ENCODE measurements at regions not wholly inside any gene's neighbourhood (a gene's known extent, or its start where the extent isn't known, plus 50 kb on each side); places are given as distances from the start of the nearest gene placed in this dataset.
A peak's percentile ranks its signal among the peaks of the same experiment; 100 is the strongest.
"Not testable (repeated sequence)": the region's sequence is repeated elsewhere in the genome, so short reads cannot be mapped to it uniquely, and the experiment has no call there.

DNA sequence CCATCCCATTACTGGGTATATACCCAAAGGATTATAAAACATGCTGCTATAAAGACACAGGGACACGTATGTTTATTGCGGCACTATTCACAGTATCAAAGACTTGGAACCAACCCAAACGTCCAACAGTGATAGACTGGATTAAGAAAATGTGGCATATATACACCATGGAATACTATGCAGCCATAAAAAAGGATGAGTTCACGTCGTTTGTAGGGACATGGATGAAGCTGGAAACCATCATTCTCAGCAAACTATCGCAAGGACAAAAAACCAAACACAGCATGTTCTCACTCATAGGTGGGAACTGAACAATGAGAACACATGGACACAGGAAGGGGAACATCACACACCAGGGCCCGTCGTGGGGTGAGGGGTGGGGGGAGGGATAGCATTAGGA, 106.1 kb downstream of the CHD1L start:
- not testable (repeated sequence) for DNase-seq

DNA sequence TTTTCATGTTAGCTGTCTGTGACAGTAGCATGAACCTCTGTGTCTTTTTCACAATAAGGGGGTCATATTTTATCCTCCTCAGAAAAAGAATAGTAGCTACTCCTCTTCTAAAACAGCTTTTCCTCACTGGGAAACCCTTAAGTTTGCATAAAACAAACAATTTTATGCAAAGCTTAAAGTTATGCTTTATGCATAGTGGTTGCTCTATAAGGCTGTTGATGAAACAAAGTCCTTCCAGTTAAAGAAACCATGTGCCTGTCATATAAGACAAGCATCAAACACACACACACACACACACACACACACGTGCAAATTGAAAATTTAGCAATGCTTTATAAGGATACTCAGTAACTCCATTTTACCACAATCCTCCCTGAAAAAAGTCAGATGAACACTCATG, 107.0 kb downstream of the CHD1L start:
- DNase-seq, result no peak

DNA sequence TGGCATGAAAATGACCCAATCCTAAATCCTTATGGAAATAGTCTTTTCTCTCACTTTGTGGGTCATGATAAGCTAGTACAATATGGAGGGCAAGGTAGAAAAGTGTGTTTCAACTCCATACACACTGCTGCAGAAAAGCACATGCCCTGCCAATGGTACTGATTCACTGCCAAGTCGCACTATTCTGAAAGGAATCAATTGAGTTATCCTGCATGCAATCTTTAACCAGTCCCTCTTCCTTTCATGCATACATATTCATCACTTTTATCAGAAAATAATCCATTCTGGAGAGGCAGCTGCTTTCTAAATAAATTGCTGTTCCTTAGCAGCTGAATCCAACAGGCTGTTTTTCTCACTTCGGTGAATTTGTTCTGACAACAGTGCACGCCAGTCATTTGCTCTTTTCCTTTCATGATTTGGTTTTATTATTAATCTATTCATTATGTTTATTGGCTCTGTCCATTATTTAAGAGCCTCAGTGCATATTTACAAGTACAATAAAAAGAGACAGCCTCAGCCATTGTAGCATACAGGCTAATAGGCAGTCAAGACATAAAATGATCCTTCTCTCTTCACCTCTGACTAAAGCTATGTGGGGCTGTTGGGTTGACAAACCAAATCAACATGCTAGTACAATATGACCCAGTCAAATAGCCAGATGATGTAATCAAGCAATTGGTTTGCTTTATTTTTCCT, 108.8 kb downstream of the CHD1L start:
- no peak for DNase-seq

DNA sequence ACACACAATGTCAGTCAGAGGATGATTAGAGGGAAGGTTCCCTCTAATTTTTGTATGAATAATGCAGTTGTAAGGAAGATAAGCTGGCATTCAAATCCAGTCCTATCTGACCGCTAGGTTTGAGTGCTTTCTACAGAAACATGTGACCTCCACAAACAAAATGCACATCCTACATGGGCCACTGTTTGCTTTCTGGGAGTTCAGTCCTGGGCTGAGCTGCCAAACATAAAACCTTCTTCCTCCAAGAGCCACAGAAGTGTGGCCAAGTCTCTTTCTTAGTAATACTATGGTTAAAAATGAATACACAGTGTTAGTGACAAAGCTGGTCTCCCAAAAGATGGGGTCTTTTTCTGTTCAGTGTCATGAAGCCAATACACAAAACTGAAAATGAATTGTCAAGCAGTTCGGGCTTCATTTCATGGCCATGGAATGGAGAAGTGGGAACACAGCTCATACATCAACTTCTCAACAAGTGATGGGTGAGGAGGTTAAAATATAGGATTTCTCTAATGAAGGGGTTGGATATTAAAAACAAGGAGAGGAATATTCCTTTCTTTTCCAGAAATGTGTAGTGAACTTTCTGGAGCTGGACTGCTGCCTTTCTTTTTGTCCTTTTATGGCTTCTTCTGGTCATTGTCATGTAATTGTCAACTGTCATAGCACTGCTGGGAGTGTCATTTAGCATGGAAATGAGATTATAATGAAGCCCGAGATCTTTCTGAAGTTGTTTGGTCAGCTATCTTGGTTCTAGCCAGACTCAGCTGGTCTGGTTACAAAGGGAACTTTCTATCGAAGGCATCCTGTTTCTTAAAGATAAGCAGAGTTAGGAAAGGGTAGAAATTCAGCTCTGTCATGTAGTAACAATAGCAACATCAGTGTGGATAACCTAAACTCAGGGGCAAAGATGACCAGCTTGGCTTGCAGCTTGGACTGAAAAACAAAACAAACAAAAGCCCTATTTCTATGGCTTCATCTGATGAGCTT, 135.1 kb downstream of the CHD1L start:
- DNase-seq, result no peak

DNA sequence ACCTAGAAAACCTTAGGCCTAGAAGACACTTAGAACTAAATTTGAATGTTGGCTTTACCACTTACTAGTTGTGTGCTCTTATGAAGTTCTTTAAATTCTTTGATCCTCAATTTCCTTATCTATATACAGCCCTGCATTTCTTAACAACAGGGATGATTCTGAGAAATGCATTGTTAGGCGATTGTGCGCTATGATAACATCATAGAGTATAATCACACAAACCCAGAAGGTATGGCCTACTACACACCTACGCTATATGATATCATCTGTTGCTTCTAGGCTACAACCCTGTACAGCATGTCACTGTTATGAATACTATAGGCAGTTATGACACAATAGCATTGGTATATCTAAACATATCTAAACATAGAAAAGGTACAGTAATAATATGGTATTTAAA, 137.4 kb downstream of the CHD1L start:
- DNase-seq, result no peak

DNA sequence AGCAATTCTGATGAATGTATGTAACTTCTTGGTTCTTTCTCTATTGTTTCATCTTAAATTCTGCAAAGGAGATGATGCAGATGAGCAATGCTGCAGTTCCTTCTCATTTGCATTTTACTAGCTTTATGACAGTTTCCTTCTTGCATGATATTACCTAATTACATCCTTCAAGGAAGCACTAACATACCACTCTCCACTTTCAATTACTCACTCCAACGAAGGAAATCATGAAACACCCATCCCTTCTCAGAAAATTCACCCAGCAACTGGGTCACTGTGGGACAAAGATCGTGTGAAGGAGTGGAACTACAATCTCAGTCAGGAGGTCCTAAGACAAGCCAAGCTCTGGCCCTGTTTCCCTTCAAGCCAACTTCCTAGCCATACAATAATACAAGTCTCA, 142.3 kb downstream of the CHD1L start:
- DNase-seq, result no peak

DNA sequence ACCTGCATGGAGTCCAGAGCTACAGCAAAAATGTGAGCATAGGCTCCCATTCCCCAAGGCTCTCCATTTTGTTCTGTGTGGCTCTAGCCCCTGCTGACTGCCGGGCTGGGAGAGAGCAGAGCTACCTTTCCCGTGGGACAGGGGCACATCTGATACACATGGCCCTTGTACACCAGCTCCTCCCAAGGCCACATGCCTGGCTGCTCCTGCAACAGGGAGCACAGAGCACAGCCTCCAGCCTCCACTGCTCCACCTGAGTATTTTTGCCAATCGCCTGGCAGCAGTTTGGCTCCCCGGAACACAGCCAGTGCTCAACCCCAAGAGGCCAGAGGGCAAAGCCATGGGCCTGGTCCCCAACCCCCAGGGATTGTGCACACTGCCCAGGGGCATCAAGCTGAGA, 146.5 kb downstream of the CHD1L start:
- DNase-seq, result no peak

DNA sequence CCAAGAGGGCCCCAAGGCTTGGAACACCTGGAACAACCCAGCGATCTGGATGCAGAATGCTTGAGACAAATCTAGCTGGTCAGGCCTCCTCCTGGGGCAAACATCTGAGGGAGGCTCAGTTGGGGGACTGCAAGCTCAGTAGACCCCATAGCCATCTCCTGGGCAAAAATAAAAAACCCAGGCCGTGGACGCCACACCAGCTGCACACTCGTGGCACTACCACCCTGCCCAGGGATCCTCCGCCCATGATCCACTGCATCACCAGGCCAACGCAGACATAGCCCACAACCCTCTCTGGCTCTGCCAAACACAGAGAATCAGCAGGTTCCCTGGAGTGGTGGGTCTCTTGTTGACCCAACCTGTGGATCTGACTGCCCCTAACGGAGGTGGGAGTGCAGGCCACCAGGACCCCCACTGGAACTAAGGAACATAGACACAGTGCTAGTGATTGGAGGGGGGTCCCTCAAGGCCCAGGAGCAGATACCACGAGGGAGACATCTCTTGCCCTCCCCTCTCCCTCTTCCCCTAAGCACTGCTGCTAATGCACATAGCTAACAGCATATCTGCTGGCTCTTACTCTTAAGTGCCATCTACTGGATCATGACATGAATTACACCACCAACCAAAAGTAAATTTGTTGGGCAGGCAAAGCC, 147.2 kb downstream of the CHD1L start:
- peak in 1 of 5 donors; percentile 25 for DNase-seq

DNA sequence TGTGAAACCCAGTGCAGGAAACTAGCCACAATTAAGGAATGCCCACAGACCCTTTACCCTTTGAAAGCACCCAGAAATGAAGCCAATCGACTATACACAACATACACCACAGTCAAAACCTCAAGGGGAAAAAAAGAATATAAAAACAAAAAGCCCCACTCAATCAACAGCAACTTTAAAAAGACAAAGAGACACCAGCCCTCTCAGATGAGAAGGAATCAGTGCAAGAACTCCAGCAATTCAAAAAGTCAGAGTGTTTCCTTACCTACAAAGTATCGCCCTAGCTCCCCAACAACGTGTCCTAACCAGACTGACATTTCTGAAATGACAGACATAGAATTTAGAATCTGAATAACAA, 147.7 kb downstream of the CHD1L start:
- DNase-seq, result no peak

DNA sequence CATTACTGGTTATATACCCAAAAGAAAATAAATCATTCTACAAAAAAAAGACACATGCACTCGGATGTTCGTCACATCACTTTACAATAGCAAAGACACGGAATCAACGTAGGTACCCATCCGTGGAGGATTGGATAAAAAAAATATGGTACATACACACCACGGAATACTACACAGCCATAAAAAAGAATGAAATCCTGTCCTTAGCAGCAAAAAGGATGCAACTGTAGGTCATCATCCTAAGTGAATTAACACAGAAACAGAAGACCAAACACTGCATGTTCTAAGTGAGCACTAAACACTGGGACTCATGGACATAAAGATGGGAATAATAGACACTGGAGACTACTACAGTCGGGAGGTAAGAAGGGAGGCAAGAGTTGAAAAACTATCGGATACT, 148.6 kb downstream of the CHD1L start:
- DNase-seq, result no peak

DNA sequence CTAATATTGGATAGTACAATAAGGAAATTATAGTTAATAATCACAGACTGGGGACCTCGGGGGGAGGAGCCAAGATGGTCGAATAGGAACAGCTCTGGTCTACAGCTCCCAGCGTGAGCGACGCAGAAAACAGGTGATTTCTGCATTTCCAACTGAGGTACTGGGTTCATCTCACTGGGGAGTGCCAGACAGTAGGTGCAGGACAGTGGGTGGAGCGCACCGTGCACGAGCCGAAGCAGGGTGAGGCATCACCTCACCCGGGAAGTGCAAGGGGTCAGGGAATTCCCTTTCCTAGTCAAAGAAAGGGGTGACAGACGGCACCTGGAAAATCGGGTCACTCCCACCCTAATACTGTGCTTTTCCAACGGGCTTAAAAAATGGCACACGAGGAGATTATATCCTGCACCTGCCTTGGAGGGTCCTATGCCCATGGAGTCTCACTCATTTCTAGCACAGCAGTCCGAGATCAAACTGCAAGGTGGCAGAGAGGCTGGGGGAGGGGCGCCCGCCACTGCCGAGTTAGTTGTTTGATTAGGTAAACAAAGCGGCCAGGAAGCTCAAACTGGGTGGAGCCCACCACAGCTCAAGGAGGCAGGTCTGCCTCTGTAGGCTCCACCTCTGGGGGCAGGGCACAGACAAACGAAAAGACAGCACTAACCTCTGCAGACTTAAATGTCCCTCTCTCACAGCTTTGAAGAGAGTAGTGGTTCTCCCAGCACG, 138.8 kb upstream of the BCL9 start:
- DNase-seq, result not testable (repeated sequence)

DNA sequence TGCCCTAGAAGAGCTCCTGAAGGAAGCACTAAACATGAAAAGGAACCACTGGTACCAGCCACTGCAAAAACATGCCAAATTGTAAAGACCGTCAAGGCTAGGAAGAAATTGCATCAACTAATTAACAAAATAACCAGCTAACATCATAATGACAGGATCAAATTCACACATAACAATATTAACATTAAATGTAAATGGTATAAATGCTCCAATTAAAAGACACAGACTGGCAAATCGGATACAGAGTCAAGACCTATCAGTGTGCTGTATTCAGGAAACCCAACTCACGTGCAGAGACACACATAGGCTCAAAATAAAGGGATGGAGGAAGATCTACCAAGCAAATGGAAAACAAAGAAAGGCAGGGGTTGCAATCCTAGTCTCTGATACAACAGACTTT, 137.0 kb upstream of the BCL9 start:
- DNase-seq, result not testable (repeated sequence)

DNA sequence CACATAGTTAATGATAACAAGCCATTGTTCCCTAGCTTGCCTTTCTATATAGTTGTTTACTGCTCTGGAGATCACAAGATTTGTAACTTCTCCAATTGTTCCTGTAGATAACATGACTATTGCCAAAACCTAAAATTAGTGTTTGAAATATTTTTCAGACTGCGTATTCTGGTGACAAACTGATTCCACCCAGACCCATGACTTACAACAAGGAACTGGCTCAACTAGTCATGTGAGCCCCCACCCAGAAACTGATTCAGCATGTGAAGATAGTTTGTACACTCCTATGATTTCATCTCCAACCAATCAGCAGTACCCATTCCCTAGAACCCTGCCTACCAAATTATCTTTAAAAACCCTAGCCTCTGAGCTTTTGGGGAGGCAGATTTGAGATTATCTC, 131.4 kb upstream of the BCL9 start:
- no peak for DNase-seq

DNA sequence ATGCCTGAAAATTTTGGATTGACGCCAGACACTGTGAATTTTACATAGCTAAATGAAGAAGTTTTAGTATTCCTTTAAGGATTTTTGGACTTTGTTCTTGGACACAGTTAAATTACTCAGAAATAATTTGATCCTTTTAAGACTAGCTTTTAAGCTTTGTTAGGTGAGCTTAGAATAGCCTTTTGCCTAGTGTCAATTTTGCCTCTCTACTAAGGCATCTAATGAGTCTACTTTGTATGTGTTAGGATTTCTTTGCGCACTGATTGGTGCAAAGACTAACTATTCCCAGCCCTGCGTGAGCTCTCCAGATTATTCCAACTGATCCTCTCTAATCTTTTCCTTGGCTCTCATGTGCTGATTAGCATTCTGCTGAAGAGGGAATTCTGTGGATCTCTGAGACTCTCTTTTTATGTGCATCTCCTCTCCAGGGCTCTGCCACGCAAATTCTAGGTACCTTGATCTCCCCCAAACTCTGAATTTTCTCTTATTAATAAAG, 128.1 kb upstream of the BCL9 start:
- DNase-seq, result no peak

DNA sequence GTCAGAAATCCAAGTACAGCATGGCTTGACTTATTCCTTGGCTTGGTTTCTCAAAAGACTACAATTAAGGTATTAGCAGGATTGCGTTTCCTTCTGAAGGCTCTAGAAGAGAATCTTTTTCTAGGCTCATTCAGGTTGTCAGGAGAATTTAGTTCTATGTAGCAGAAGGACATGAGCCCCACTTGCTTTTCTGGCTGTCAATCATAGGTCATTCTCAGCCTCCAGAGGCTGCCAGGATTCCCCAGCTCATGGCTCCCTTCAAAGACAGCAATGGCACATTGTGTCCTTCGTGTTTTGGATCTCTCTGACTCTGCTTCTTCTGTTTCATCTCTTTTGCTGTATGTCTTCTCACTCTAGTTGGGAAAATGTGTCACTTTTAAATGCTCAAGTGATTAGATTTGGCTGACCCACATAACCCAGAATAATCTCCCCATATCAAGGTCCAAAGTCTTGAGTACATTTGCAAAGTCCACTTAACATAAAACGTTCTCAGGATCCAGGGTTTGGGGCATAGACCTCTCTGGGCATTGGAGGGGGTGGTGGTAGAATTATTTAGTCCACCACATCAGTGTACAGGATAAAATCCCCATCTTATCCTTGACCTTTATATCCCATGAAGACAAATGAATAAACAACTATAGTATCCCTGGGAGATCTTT, 126.7 kb upstream of the BCL9 start:
- DNase-seq, result no peak

DNA sequence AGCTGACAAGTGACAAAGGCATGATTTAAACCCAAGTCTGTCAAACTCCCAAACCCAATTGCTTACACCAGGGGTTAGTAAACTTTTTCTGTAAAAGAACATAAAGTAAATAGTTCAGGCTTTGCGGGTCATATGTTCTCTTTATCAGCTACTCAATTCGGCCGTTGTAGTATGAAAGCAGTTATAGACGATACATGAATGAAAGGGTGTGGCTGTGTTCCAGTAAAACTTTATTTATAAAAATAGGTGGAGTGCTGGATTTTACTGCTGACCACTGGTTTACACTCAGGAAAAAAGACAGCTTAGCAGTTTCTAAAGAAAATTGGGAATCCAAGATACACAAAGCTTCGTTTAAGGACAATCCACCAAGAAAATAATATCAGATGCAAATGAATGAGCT, 124.3 kb upstream of the BCL9 start:
- no peak for DNase-seq

DNA sequence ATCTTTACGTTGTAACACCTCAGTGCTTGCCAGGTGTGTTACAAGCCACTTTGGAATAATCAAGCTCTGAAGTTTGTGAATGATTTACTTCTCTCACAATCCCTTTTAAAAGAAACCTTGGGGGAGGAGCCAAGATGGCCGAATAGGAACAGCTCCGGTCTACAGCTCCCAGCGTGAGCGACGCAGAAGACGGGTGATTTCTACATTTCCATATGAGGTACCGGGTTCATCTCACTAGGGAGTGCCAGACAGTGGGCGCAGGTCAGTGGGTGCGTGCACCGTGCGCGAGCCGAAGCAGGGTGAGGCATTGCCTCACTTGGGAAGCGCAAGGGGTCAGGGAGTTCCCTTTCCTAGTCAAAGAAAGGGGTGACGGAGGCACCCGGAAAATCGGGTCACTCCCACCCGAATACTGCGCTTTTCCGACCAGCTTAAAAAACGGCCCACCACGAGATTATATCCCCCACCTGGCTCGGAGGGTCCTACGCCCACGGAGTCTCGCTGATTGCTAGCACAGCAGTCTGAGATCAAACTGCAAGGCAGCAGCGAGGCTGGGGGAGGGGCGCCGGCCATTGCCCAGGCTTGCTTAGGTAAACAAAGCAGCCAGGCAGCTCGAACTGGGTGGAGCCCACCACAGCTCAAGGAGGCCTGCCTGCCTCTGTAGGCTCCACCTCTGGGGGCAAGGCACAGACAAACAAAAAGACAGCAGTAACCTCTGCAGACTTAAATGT, 118.0 kb upstream of the BCL9 start:
- DNase-seq, result not testable (repeated sequence)

DNA sequence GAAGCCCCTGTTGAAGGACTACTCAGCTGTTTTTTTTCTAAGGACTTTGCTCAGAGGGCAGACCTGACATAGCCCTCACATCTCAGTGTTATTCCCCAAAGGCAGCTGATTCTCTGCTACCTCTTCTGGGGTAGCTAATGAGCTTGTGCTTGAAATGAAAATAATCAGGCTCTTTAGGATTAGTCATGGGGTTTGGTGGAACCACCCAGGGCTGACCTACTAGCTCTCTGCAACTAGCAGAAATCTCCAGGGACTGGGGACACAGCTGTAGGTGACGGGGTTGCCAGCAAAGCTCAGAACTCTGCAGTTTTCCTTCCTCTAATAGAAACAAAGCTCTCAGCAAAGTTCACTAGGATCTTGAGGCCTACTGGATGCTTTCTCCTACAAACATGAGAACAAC, 106.4 kb upstream of the BCL9 start:
- DNase-seq, result no peak

DNA sequence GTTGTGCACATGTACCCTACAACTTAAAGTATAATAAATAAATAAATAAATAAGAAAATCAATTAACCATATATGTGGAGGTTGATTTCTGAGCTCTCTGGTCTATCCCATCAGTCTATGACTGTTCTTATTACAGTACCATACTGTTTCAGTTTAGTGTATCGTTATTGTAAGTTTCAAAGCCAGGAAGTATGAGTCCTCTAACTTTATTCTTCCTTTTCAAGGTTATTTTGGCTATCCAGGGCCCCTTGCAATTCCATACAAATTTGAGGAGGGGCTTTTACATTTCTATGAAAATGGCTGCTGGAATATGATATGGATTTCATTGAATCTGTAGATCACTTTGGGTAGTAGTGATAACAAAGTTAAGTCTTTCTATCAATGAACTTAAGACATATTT, 96.9 kb upstream of the BCL9 start:
- DNase-seq, result no peak

DNA sequence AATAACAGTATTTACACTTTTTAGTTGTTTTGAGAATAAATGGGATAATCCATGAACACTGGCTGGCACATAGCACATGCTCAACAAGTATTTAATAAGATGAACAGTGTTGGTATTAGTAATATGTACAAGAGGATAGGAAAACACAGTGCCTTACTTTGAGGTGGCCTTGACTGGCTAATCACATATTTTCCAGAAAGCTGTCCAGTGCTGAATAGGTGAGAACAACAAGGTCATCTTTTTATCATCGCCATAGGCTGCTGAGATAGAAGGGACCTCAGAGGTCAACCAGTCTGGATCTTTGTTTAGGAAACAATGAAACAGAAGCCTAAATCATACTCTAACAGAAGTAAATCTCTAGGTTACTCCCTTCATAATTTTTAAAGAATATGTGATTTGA, 89.7 kb upstream of the BCL9 start:
- DNase-seq, result no peak

DNA sequence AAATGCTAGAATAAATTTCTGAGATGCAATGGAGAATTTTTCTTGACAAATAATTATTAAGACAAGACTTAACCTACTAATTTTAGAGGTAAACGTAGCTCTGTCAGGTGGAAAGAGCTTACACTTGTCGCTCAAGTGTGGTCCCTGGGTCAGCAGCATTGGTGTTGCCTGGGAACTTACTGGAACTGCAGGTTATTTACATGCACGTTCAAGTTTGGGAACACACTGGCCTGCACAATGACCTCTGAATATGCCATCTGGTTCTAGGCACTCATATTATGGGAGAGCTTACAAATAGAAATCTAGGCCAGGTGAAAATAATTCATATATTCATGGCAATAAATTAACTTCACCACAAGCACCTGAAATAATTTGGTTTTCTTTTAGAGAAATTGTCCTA, 88.5 kb upstream of the BCL9 start:
- DNase-seq, result no peak

DNA sequence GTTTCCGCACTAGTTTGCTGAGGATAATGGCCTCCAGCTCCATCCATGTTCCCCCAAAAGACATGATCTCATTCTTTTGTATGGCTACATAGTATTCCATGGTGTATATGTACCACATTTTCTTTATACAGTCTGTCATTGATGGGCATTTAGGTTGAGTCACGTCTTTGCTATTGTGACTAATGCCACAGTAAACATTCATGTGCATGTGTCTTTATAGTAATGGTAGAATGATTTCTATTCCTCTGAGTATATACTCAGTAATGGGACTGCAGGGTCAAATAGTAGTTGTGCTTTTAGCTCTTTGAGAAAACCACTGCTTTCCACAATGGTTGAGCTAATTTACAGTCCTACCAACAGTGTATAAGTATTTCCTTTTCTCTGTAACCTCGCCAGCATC, 78.3 kb upstream of the BCL9 start:
- no peak for DNase-seq
